ENCODE measurements at regions not wholly inside any gene's neighbourhood (a gene's known extent, or its start where the extent isn't known, plus 50 kb on each side); places are given as distances from the start of the nearest gene placed in this dataset.

GRCh38 chr1:67564193-67564592 lies 120.8 kb upstream of the GADD45A start:
- TF ChIP-seq CTCF (IDR thresholded peaks at IDR 0.05; ENCODE audit: low read depth, low read length) (no peak), EZH2phosphoT487 (IDR thresholded peaks at IDR 0.05; ENCODE audit: low read depth) (no peak)

Data from OCI-LY3 (cell line).